Bronchial epithelial cell (primary cell): ENCODE measurements at regions not wholly inside any gene's neighbourhood (a gene's known extent, or its start where the extent isn't known, plus 50 kb on each side); places are given as distances from the start of the nearest gene placed in this dataset.

ENCODE experiments used
- DNase-seq: peaks from one replicate; pipeline ENCODE4 v3.0.0-alpha.2; 2010; ENCODE audit warnings: low read depth
- FAIRE-seq: peaks from 2 replicates; lab custom pipeline; 2011; peaks lifted over from hg19 to GRCh38; lab: Jason Lieb, UNC
- H3K27me3 ChIP-seq: 2 replicates; pipeline ENCODE4 v1.5.1; 2011; ENCODE audit warnings: low read length; ENCODE audit not compliant: control insufficient read depth, insufficient read depth
- H3K36me3 ChIP-seq: 2 replicates; pipeline ENCODE4 v1.5.1; 2011; ENCODE audit warnings: low read length; ENCODE audit not compliant: control insufficient read depth, insufficient read depth
- H3K4me3 ChIP-seq: 2 replicates; pipeline ENCODE4 v1.5.1; 2011; ENCODE audit warnings: mild to moderate bottlenecking, low read depth, low read length, control low read depth
- TF ChIP-seq, protein P1 (sequence below): IDR thresholded peaks from 2 replicates; pipeline ENCODE4 v1.5.1; 2011; ENCODE audit warnings: mild to moderate bottlenecking, moderate library complexity, low read length, control low read depth, inconsistent platforms; ENCODE audit not compliant: insufficient read depth, severe bottlenecking

- Histone ChIP-seq H3K27me3 (peaks cover 3% of the 10 kb centered on the region), H3K4me3 (no peak overlapping the region), H3K36me3 (no peaks in the 10 kb centered on the region)
- DNase-seq (peak; percentile 59), FAIRE-seq (no peak)
- TF ChIP-seq, protein P1, sequence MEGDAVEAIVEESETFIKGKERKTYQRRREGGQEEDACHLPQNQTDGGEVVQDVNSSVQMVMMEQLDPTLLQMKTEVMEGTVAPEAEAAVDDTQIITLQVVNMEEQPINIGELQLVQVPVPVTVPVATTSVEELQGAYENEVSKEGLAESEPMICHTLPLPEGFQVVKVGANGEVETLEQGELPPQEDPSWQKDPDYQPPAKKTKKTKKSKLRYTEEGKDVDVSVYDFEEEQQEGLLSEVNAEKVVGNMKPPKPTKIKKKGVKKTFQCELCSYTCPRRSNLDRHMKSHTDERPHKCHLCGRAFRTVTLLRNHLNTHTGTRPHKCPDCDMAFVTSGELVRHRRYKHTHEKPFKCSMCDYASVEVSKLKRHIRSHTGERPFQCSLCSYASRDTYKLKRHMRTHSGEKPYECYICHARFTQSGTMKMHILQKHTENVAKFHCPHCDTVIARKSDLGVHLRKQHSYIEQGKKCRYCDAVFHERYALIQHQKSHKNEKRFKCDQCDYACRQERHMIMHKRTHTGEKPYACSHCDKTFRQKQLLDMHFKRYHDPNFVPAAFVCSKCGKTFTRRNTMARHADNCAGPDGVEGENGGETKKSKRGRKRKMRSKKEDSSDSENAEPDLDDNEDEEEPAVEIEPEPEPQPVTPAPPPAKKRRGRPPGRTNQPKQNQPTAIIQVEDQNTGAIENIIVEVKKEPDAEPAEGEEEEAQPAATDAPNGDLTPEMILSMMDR: peak; percentile 63
Measured at GRCh38 chr15:62549345-62549970, 384.4 kb upstream of the C2CD4B start.

DNA sequence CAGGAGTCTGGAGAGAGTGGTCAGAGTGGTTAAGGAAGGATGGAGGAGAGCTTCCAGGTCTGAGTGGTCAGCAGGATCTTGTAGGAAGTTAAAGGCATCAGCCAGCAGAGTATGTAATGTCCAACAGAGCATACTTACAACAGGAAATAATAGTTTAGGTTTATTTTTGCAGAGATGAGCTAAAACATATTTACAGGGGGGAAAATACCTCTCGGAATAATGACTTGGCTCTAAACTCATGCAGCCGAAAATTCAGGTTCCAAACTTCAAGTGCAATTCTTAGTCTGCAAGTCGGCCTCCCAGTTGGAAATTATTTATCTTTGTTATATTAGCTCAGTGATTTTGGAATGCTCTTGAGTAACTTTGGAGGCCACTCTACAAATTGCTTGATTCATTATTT lies 385.0 kb upstream of the C2CD4B start:
- FAIRE-seq (no peak), DNase-seq (no peak)
- Histone ChIP-seq H3K4me3 (no peak overlapping the region), H3K36me3 (no peaks in the 10 kb centered on the region), H3K27me3 (peaks cover 4% of the 10 kb centered on the region)
- TF ChIP-seq, protein P1: no peak

DNA sequence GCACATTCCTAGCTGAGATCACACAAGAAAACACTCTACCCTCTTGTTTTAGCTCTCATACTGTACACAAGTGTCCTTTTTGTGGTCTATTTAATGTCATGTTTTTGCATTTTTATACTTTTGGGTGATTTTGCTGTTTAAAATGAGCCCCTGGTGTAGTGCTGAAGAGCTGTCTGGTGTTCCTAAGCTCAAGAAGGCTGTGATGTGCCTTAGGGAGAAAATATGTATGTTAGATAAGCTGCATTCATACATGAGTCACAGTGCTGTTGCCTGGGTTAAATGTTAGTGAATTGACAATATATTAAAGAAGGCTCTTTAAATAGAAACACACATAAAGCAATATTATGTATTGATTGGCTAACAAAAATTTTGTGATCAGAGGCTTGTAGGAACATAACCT lies 387.4 kb upstream of the C2CD4B start:
- Histone ChIP-seq H3K27me3 (peaks cover 2% of the 10 kb centered on the region), H3K4me3 (no peak overlapping the region), H3K36me3 (no peaks in the 10 kb centered on the region)
- FAIRE-seq: no peak
- peak; percentile 13 for DNase-seq
- TF ChIP-seq, protein P1: no peak

- H3K4me3 ChIP-seq: no peak overlapping the region
- FAIRE-seq: no peak
- H3K36me3 ChIP-seq: no peaks in the 10 kb centered on the region
- TF ChIP-seq, protein P1: no peak
- peaks cover 6% of the 10 kb centered on the region for H3K27me3 ChIP-seq
- no peak for DNase-seq
Measured at GRCh38 chr15:62553911-62554563, 389.0 kb upstream of the C2CD4B start.

DNA sequence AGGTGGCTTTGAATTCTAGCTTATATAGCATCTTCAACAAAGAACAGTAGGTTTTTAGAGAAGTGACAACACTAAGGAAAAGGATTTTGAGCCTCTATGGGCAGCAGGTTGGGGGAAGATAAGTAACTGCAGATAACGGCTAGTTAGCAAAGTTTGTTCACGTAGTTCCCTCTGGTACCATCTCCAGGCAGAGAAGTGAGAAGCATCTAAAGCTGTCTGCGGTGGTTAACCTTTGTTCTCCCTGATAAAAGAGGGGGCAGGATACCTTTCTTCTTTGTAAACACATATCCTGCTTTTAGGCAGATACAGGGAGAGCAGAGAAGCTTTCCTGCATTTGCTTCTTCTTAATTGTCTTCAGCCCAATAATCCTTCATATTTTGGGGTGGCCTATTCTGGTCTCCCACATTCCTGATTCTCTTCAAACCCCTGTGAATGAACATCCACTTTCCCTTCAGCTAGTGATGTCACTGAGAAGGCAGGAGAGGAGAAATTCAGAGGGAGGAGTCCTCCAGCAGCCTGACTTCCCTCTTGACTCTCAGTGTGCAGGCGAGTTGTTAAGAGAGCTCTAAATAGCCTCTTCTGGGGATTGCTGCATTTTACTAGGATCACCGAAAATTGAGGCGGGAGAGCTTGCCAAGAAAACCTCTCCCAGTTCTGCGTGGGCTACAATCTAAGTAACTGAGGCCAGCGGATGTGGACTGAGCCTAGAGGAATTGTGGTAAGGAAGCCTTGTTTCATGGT lies 393.7 kb upstream of the C2CD4B start:
- peaks cover 23% of the 10 kb centered on the region for H3K27me3 ChIP-seq
- FAIRE-seq (no peak), DNase-seq (no peak)
- TF ChIP-seq, protein P1: no peak
- no peaks in the 10 kb centered on the region for H3K36me3 ChIP-seq
- no peak overlapping the region for H3K4me3 ChIP-seq
